ENCODE measurements at regions not wholly inside any gene's neighbourhood (a gene's known extent, or its start where the extent isn't known, plus 50 kb on each side); places are given as distances from the start of the nearest gene placed in this dataset.

DNA sequence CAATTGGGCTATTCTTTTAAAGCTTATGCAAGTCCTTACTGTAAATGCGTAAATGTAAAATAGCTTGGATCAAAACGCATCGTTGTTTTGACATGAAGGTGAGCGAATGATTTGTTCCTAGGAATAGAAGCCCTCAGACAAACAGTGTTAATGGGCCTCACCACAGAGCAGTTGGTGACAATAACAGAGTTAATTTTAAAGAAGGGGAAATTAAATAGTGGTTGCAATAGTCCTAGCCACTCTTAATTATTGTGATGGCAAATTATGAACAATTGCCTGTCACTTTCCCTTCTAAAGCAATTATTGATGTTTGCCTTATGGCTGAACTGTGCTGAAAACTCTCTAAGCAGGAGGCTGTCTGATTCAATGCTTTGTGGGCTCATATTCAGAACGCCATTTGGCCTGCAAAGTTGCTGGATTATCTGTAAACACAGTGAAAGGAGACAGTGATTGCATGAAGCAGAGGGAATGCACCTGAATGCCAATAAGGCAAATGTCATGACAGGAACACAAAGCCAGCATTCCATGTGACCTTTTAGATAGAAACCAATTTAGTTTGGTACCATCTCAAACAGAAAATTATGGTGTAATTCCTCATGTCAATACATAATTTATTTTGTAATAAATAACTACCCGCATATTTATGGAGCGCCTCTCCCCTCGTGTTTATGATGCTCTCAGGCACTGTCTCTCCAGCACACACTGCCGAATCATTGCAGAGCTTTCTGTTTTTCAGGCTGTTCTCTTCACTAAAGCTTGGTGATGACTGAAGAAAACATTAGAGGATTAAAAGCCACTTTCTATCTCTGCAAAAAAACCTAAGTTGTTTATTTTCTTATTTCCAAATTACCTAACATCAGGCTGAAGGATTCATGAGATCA, 387.5 kb downstream of the HACE1 start:
- TF ChIP-seq, protein P1, sequence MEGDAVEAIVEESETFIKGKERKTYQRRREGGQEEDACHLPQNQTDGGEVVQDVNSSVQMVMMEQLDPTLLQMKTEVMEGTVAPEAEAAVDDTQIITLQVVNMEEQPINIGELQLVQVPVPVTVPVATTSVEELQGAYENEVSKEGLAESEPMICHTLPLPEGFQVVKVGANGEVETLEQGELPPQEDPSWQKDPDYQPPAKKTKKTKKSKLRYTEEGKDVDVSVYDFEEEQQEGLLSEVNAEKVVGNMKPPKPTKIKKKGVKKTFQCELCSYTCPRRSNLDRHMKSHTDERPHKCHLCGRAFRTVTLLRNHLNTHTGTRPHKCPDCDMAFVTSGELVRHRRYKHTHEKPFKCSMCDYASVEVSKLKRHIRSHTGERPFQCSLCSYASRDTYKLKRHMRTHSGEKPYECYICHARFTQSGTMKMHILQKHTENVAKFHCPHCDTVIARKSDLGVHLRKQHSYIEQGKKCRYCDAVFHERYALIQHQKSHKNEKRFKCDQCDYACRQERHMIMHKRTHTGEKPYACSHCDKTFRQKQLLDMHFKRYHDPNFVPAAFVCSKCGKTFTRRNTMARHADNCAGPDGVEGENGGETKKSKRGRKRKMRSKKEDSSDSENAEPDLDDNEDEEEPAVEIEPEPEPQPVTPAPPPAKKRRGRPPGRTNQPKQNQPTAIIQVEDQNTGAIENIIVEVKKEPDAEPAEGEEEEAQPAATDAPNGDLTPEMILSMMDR (conservative IDR thresholded peaks at IDR 0.05; ENCODE audit: low read depth, low read length), result no peak
- TF ChIP-seq EZH2 (IDR thresholded peaks at IDR 0.05; ENCODE audit: low read length, unreplicated experiment) (no peak), EZH2phosphoT487 (IDR thresholded peaks at IDR 0.05; ENCODE audit: borderline replicate concordance, low read length) (no peak)

Measured in PC-3 (cell line).